ENCODE measurements at regions not wholly inside any gene's neighbourhood (a gene's known extent, or its start where the extent isn't known, plus 50 kb on each side); places are given as distances from the start of the nearest gene placed in this dataset.
"Not testable (repeated sequence)": the region's sequence is repeated elsewhere in the genome, so short reads cannot be mapped to it uniquely, and the experiment has no call there.

DNA sequence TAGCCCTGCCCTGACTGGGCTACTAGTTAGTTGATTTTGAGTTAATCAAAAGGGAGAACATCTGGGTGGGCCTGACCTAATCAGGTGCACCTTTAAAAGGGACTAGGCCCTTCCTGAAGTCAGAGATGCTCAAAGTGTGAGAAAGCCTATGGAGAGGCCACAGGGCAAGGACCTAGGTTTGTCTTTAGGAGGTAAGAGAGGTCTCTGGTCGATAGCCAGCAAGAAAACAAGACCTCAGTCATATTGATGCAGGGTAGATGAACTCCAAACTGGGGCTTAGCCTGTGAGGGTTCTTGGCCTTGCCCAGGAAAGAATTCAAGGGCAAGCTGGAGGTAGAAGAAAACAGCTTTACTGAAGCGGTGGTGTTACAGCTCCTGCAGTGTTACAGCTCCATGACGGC, 73.8 kb downstream of the NPIPB5 start:
- TF ChIP-seq, protein P1, sequence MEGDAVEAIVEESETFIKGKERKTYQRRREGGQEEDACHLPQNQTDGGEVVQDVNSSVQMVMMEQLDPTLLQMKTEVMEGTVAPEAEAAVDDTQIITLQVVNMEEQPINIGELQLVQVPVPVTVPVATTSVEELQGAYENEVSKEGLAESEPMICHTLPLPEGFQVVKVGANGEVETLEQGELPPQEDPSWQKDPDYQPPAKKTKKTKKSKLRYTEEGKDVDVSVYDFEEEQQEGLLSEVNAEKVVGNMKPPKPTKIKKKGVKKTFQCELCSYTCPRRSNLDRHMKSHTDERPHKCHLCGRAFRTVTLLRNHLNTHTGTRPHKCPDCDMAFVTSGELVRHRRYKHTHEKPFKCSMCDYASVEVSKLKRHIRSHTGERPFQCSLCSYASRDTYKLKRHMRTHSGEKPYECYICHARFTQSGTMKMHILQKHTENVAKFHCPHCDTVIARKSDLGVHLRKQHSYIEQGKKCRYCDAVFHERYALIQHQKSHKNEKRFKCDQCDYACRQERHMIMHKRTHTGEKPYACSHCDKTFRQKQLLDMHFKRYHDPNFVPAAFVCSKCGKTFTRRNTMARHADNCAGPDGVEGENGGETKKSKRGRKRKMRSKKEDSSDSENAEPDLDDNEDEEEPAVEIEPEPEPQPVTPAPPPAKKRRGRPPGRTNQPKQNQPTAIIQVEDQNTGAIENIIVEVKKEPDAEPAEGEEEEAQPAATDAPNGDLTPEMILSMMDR (conservative IDR thresholded peaks at IDR 0.05; ENCODE audit: low read depth, low read length): not testable (repeated sequence)
- TF ChIP-seq EZH2 (IDR thresholded peaks at IDR 0.05; ENCODE audit: borderline replicate concordance, low read depth, low read length, poor library complexity, severe bottlenecking): not testable (repeated sequence)

Measured in A673 (cell line).